AG09309 (cell line): ENCODE measurements at regions not wholly inside any gene's neighbourhood (a gene's known extent, or its start where the extent isn't known, plus 50 kb on each side); places are given as distances from the start of the nearest gene placed in this dataset.
"Not testable (repeated sequence)": the region's sequence is repeated elsewhere in the genome, so short reads cannot be mapped to it uniquely, and the experiment has no call there.

Experiments
- DNase-seq: peaks from one replicate; pipeline ENCODE4 v3.0.0-alpha.2; 2010; ENCODE audit warnings: low read depth
- H3K4me3 ChIP-seq: 2 replicates; pipeline ENCODE4 v1.5.1; 2011; ENCODE audit warnings: mild to moderate bottlenecking, low read depth, low read length, moderate library complexity; ENCODE audit not compliant: control insufficient read depth
- TF ChIP-seq, protein P1 (sequence below): IDR thresholded peaks from 2 replicates; pipeline ENCODE4 v1.5.1; 2011; ENCODE audit warnings: mild to moderate bottlenecking, low read depth, low read length, inconsistent platforms; ENCODE audit not compliant: insufficient read depth, control insufficient read depth; ENCODE audit errors: missing control alignments

GRCh38 chr3:65259946-65260345 lies 572.1 kb upstream of the ADAMTS9 start:
- TF ChIP-seq, protein P1, sequence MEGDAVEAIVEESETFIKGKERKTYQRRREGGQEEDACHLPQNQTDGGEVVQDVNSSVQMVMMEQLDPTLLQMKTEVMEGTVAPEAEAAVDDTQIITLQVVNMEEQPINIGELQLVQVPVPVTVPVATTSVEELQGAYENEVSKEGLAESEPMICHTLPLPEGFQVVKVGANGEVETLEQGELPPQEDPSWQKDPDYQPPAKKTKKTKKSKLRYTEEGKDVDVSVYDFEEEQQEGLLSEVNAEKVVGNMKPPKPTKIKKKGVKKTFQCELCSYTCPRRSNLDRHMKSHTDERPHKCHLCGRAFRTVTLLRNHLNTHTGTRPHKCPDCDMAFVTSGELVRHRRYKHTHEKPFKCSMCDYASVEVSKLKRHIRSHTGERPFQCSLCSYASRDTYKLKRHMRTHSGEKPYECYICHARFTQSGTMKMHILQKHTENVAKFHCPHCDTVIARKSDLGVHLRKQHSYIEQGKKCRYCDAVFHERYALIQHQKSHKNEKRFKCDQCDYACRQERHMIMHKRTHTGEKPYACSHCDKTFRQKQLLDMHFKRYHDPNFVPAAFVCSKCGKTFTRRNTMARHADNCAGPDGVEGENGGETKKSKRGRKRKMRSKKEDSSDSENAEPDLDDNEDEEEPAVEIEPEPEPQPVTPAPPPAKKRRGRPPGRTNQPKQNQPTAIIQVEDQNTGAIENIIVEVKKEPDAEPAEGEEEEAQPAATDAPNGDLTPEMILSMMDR: no peak
- H3K4me3 ChIP-seq: no peak overlapping the region
- DNase-seq: no peak

DNA sequence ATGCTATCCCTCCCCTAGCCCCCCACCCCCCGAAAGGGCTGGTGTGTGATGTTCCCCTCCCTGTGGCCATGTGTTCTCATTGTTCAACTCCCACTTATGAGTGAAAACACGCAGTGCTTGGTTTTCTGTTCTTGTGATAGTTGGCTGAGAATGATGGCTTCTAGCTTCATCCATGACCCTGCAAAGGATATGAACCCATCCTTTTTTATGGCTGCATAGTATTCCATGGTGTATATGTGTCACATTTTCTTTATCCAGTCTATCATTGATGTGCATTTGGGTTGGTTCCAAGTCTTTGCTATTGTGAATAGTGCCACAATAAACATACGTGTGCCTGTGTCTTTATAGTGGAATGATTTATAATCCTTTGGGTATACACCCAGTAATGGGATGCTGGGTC lies 565.1 kb upstream of the ADAMTS9 start:
- not testable (repeated sequence) for DNase-seq, H3K4me3 ChIP-seq

GRCh38 chr3:65252266-65252665 lies 564.5 kb upstream of the ADAMTS9 start:
- no peak overlapping the region for H3K4me3 ChIP-seq
- TF ChIP-seq, protein P1: no peak
- no peak for DNase-seq

- H3K4me3 ChIP-seq: no peak overlapping the region
- TF ChIP-seq, protein P1: no peak
- DNase-seq: no peak
Observed at GRCh38 chr3:65251375-65251774, 563.6 kb upstream of the ADAMTS9 start.

DNA sequence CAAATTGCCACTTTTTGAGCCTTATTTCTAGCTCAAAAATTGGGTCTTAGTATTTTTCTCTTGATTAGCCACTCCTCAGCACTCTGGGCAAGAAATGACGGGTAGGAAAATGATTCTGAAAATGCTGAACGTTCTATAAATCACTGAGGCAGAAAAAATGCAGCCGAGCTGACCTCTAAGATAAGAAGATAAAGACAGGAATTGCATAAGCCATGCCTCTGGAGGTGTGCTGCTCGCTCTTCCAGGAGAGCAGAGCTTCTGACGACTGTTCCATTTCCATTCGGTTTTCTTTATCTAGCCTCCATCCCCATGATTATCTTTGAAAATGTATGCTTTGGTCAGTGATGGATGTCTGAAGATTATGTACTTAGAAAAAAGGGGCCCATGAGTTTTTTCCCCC lies 558.8 kb upstream of the ADAMTS9 start:
- no peak for DNase-seq
- no peak overlapping the region for H3K4me3 ChIP-seq
- TF ChIP-seq, protein P1: no peak

DNA sequence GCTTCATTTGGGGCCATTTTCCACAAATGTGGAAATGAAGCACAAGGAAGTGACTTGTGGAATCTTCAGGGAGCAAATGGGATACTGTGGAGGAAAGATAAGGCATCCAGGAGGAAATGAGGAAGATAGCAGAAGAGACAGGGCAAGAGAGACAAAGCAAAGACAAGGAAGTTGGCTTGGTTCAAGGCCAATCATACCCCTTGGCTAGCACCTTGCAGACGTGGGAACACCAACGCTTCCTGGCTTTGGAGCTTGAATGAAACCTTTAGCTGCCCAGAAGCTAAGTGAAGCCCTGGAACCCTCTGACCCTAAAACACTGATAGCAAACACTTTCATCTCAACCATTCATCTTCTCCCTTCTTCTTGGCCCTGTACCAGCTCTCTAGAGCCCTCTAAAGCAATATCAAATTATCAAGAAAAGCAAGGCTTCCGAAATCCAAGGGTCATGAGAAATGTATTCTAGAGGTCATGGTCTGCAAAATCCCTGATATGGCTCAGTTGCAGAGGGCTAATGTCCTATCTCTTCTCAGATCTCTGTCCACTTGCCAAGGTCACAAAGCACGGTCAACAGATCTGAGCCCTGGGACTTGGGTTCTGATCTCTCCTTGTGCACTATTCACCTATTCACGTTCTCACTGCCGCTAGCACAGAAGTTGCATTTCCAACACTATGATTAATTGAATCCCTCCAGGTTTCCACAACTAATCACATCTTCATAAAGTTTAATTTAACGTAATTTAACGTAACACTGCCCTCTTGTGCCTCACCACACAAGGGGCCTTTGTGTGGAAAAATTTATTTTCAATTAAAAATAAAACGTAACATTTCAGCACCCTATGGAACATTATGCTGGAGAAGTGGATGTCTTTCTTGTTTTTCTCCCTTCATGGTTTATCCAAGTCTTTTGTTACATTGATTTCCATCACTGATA lies 557.6 kb upstream of the ADAMTS9 start:
- TF ChIP-seq, protein P1: peak; percentile 34
- no peak for DNase-seq

DNA sequence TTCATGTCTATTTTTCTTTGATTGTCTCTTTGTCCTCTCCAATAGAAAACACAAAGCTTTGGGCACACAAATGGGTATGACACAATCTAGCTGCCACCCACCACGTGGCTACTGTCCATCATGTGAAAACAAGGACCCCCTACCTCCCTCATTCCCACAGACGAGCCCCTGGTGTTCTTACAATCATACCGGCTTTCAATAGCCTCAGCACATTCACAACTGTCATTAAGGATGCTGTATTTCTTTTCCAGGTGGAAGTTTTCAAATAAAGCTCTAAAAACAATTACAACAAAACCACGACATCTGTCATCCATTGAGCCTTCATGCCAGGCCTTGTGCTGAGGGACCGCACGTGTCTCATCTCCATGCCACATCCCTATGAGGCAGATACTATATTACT lies 552.6 kb upstream of the ADAMTS9 start:
- no peak overlapping the region for H3K4me3 ChIP-seq
- no peak for DNase-seq
- TF ChIP-seq, protein P1: no peak

More for the DNA sequence above, 557.6 kb upstream of the ADAMTS9 start:
- no peak overlapping the region for H3K4me3 ChIP-seq
